GM12878 (cell line): ENCODE measurements at regions not wholly inside any gene's neighbourhood (a gene's known extent, or its start where the extent isn't known, plus 50 kb on each side); places are given as distances from the start of the nearest gene placed in this dataset.

Experiments used
- ATF3 ChIP-seq: IDR thresholded peaks from 2 replicates; pipeline ENCODE4 v1.6.1; 2011; ENCODE audit warnings: low read depth, mild to moderate bottlenecking, low read length, moderate library complexity, borderline replicate concordance; ENCODE audit errors: extremely low read depth
- BACH1 ChIP-seq: fragments of 450-650 bp; IDR thresholded peaks from 2 replicates; pipeline ENCODE4 v1.6.1; 2017; ENCODE audit warnings: mild to moderate bottlenecking, borderline replicate concordance
- EZH2 ChIP-seq: IDR thresholded peaks from 2 replicates; pipeline ENCODE4 v1.6.1; 2012; ENCODE audit warnings: low read depth, mild to moderate bottlenecking, control low read depth, inconsistent platforms, low read length, borderline replicate concordance; ENCODE audit not compliant: control insufficient read depth
- MTA3 ChIP-seq: IDR thresholded peaks from 2 replicates; pipeline ENCODE4 v1.6.1; 2012; ENCODE audit warnings: low read length, inconsistent platforms, borderline replicate concordance
- MYC ChIP-seq: IDR thresholded peaks from 2 replicates; pipeline ENCODE4 v1.6.1; 2011; ENCODE audit warnings: mild to moderate bottlenecking, low read length, moderate library complexity, inconsistent platforms; ENCODE audit not compliant: insufficient read depth, insufficient replicate concordance, insufficient read length, severe bottlenecking
- POLR2A ChIP-seq: IDR thresholded peaks from 2 replicates; pipeline ENCODE4 v1.6.1; 2011; ENCODE audit warnings: low read depth, mild to moderate bottlenecking, low read length
- RFX5 ChIP-seq: IDR thresholded peaks from 2 replicates; pipeline ENCODE4 v1.6.1; 2011; ENCODE audit warnings: low read depth, low read length, improper control_type of control experiment
- SMARCA5 ChIP-seq: fragments of 450-650 bp; IDR thresholded peaks from 2 replicates; pipeline ENCODE4 v1.6.1; 2017; ENCODE audit warnings: mild to moderate bottlenecking
- SRF ChIP-seq, 2 experiments: IDR thresholded peaks; 2 replicates each; pipeline ENCODE4 v1.6.1; 2011; ENCODE audit warnings: low read depth in 2 of 2, low read length in 2 of 2, mild to moderate bottlenecking in 1 of 2, moderate library complexity in 1 of 2
- ZNF24 ChIP-seq: fragments of 450-650 bp; IDR thresholded peaks from 2 replicates; pipeline ENCODE4 v1.6.1; 2017; ENCODE audit warnings: antibody characterized with exemption, mild to moderate bottlenecking
- ZNF274 ChIP-seq: IDR thresholded peaks from one replicate; pipeline ENCODE4 v1.8.0; 2011; ENCODE audit not compliant: insufficient read length, insufficient read depth
- TF ChIP-seq, protein P1 (sequence below): IDR thresholded peaks from 2 replicates; pipeline ENCODE4 v1.6.1; 2012; ENCODE audit warnings: low read depth, low read length, improper control_type of control experiment
- TF ChIP-seq, protein P2 (sequence below), 3 experiments: IDR thresholded peaks in 2 of 3; conservative IDR thresholded peaks in 1 of 3; 2 replicates each; pipeline ENCODE4 v1.5.1; 2011; ENCODE audit warnings: low read depth in 3 of 3, low read length in 3 of 3, mild to moderate bottlenecking in 3 of 3, control low read depth in 2 of 3, moderate library complexity in 2 of 3, inconsistent platforms in 1 of 3, mixed read lengths in 1 of 3; ENCODE audit not compliant: control insufficient read depth in 2 of 3, insufficient read depth in 1 of 3; ENCODE audit errors: extremely low read depth in 1 of 3
- TF ChIP-seq, protein P3 (sequence below): IDR thresholded peaks from 2 replicates; pipeline ENCODE4 v1.6.1; 2011; ENCODE audit warnings: low read depth, low read length, improper control_type of control experiment, borderline replicate concordance

DNA sequence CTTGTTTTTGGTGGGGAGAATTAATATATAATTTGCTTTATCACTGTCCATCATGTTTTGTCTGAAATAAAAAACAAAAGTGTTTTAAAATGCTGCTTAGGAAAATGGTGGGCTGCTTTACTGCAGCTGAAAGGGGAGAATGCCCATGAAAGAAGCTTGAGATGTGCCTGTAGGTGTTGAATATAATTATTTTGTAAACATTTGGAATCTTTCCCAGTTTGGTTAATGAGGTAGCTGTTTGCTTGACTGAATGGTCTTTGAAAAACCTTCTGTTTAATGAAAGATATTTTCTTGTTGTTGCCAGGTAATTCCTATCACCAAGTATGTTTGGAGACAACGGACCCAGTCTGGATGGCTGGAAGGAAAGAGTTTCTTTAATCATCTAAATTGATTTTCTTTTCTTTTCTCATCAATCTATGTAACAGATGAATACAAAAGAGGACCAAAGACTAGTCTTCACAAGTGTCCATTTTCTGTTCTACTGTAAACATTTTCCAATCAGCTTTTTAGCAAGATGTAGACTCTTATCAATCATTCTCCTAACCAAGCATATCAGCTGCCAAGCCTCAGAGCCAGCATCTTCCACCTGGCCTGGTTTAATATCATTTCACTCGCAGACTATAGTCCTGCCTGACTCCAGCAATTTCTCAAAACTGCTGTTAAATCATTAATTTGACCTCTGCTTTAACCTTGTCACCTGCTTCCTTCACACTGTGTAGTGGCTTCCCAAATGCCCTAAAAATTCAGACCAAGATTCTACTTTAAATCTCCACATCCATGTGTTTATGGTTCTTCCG is 441.2 kb upstream of the CHD1 start:
- TF ChIP-seq, protein P1, sequence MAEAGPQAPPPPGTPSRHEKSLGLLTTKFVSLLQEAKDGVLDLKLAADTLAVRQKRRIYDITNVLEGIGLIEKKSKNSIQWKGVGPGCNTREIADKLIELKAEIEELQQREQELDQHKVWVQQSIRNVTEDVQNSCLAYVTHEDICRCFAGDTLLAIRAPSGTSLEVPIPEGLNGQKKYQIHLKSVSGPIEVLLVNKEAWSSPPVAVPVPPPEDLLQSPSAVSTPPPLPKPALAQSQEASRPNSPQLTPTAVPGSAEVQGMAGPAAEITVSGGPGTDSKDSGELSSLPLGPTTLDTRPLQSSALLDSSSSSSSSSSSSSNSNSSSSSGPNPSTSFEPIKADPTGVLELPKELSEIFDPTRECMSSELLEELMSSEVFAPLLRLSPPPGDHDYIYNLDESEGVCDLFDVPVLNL: no peak
- TF ChIP-seq POLR2A: no peak
- no peak for TF ChIP-seq ATF3
- no peak for TF ChIP-seq SMARCA5
- TF ChIP-seq, protein P2, sequence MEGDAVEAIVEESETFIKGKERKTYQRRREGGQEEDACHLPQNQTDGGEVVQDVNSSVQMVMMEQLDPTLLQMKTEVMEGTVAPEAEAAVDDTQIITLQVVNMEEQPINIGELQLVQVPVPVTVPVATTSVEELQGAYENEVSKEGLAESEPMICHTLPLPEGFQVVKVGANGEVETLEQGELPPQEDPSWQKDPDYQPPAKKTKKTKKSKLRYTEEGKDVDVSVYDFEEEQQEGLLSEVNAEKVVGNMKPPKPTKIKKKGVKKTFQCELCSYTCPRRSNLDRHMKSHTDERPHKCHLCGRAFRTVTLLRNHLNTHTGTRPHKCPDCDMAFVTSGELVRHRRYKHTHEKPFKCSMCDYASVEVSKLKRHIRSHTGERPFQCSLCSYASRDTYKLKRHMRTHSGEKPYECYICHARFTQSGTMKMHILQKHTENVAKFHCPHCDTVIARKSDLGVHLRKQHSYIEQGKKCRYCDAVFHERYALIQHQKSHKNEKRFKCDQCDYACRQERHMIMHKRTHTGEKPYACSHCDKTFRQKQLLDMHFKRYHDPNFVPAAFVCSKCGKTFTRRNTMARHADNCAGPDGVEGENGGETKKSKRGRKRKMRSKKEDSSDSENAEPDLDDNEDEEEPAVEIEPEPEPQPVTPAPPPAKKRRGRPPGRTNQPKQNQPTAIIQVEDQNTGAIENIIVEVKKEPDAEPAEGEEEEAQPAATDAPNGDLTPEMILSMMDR (IDR thresholded peaks at IDR 0.05 in 2 of 3, conservative IDR thresholded peaks at IDR 0.05 in 1 of 3; ENCODE audit: control insufficient read depth in 2 of 3, extremely low read depth in 1 of 3, insufficient read depth in 1 of 3, low read depth in 3 of 3, low read length in 3 of 3): no peak
- TF ChIP-seq MTA3: no peak
- no peak for TF ChIP-seq SRF (IDR thresholded peaks at IDR 0.05; ENCODE audit: low read depth in 2 of 2, low read length in 2 of 2)
- TF ChIP-seq BACH1: no peak
- no peak for TF ChIP-seq MYC
- TF ChIP-seq, protein P3, sequence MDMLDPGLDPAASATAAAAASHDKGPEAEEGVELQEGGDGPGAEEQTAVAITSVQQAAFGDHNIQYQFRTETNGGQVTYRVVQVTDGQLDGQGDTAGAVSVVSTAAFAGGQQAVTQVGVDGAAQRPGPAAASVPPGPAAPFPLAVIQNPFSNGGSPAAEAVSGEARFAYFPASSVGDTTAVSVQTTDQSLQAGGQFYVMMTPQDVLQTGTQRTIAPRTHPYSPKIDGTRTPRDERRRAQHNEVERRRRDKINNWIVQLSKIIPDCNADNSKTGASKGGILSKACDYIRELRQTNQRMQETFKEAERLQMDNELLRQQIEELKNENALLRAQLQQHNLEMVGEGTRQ: no peak
- no peak for TF ChIP-seq EZH2
- no peak for TF ChIP-seq RFX5
- no peak for TF ChIP-seq ZNF274
- no peak for TF ChIP-seq ZNF24
